Mesendoderm (in vitro differentiated cells): ENCODE measurements at regions not wholly inside any gene's neighbourhood (a gene's known extent, or its start where the extent isn't known, plus 50 kb on each side); places are given as distances from the start of the nearest gene placed in this dataset.
A peak's percentile ranks its signal among the peaks of the same experiment; 100 is the strongest.
"Not testable (repeated sequence)": the region's sequence is repeated elsewhere in the genome, so short reads cannot be mapped to it uniquely, and the experiment has no call there.

ENCODE experiments used
- DNase-seq: peaks from one replicate; pipeline ENCODE4 v3.0.0; 2013
- H2AK5ac ChIP-seq: 2 replicates; pipeline ENCODE4 v1.6.1; 2013; ENCODE audit warnings: low read length, inconsistent platforms
- H2BK120ac ChIP-seq: 2 replicates; pipeline ENCODE4 v1.6.1; 2013; ENCODE audit warnings: low read depth, mild to moderate bottlenecking, low read length, moderate library complexity, mixed read lengths
- H2BK15ac ChIP-seq: replicated peaks from 2 replicates; pipeline ENCODE4 v1.6.1; 2013; ENCODE audit warnings: low read depth, mild to moderate bottlenecking, moderate library complexity
- H2BK5ac ChIP-seq: 2 replicates; pipeline ENCODE4 v1.6.1; 2013; ENCODE audit warnings: low read length, inconsistent platforms
- H3K18ac ChIP-seq: 2 replicates; pipeline ENCODE4 v1.6.1; 2013; ENCODE audit warnings: mild to moderate bottlenecking, low read length, mixed read lengths
- H3K23ac ChIP-seq: one replicate; pipeline ENCODE4 v1.6.1; 2013; ENCODE audit warnings: low read length
- H3K27ac ChIP-seq: 2 replicates; pipeline ENCODE4 v1.5.1; 2013; ENCODE audit warnings: low read depth, mild to moderate bottlenecking, inconsistent platforms, low read length, moderate library complexity
- H3K27me3 ChIP-seq: 2 replicates; pipeline ENCODE4 v1.6.1; 2013; ENCODE audit warnings: low read length, control low read depth, mild to moderate bottlenecking, inconsistent platforms; ENCODE audit not compliant: insufficient read depth, poor library complexity
- H3K36me3 ChIP-seq: 2 replicates; pipeline ENCODE4 v1.6.1; 2013; ENCODE audit warnings: low read length, inconsistent platforms; ENCODE audit not compliant: control insufficient read depth, insufficient read depth
- H3K4ac ChIP-seq: one replicate; pipeline ENCODE4 v1.6.1; 2013; ENCODE audit warnings: low read depth, mild to moderate bottlenecking, low read length, moderate library complexity
- H3K4me1 ChIP-seq: 2 replicates; pipeline ENCODE4 v1.6.1; 2013; ENCODE audit warnings: low read depth, low read length, inconsistent platforms; ENCODE audit not compliant: control insufficient read depth
- H3K4me2 ChIP-seq: 2 replicates; pipeline ENCODE4 v1.6.1; 2013; ENCODE audit warnings: low read length
- H3K4me3 ChIP-seq: 2 replicates; pipeline ENCODE4 v1.5.1; 2013; ENCODE audit warnings: mild to moderate bottlenecking, low read length
- H3K56ac ChIP-seq: one replicate; pipeline ENCODE4 v1.6.1; 2013; ENCODE audit warnings: low read length
- H3K79me1 ChIP-seq: 2 replicates; pipeline ENCODE4 v1.6.1; 2013; ENCODE audit warnings: low read length, inconsistent platforms
- H3K79me2 ChIP-seq: 2 replicates; pipeline ENCODE4 v1.6.1; 2013; ENCODE audit warnings: mild to moderate bottlenecking, low read length; ENCODE audit not compliant: control insufficient read depth, insufficient read depth
- H3K9ac ChIP-seq: 2 replicates; pipeline ENCODE4 v1.6.1; 2013; ENCODE audit warnings: low read length, inconsistent platforms
- H4K5ac ChIP-seq: one replicate; pipeline ENCODE4 v1.6.1; 2013; ENCODE audit warnings: low read length
- H4K8ac ChIP-seq: one replicate; pipeline ENCODE4 v1.6.1; 2013; ENCODE audit warnings: low read depth, mild to moderate bottlenecking, control low read depth, low read length, moderate library complexity
- WGBS: extraction: QIAGEN DNeasy Blood & Tissue Kit; methylation state at CpG from one replicate; pipeline ENCODE4 v1.1.7; 2013; ENCODE audit warnings: low lambda C conversion rate, missing lambda C conversion rate; ENCODE audit not compliant: insufficient coverage; ENCODE audit errors: extremely low coverage; 5-methylcytosine and 5-hydroxymethylcytosine counted together

DNA sequence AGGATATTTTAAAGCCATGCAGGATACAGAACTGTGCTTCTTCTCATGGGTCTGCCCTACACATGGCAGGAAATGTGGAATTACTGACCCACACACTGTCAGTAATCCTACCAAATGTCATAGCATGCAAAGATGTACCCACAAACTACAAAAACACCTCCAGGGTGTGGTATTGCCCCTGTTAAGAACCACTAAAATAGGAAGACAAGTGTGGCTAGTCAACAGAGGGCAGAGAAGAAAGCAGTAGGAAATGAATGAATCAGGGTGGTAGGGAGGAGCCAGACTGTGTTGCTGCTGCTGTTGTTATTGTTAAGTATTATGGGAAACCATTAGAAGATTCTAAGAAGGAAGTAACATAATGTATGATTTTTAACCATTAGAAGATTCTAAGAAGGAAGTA is 556.7 kb upstream of the ACVR2A start:
- Histone ChIP-seq H4K5ac (no peak overlapping the region), H3K36me3 (no peaks in the 10 kb centered on the region), H3K18ac (no peak overlapping the region), H3K23ac (no peak overlapping the region), H3K27me3 (no peaks in the 10 kb centered on the region), H3K4me1 (no peaks in the 10 kb centered on the region), H3K79me1 (no peaks in the 10 kb centered on the region), H3K9ac (no peak overlapping the region), H2BK5ac (no peak overlapping the region), H3K4ac (no peak overlapping the region), H3K56ac (no peak overlapping the region), H3K4me3 (no peak overlapping the region), H2BK120ac (no peak overlapping the region), H3K79me2 (no peaks in the 10 kb centered on the region), H2AK5ac (no peak overlapping the region), H3K27ac (no peak overlapping the region), H4K8ac (no peak overlapping the region), H2BK15ac (no peak overlapping the region), H3K4me2 (no peak overlapping the region)
- DNase-seq, result no peak

DNA sequence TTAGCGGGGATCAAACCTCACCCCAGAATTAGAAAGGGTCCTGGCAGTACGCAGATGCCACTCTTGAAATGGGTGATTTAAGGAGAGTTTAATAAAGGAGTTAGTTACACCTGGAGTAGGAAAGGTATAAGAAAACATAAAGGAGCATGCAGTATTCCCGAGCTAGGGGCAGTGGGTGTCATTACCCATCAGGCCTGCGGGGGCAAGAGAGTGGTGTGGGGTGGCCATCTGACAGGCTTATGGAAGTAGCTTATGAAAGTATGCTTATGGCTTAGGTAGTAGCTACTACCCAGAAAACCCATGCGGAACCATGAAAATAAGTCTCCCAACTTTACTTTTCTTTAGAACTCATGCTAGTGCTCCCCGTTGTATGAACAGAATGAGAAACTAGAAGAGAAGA is 568.9 kb upstream of the ACVR2A start:
- H3K18ac ChIP-seq, result no peak overlapping the region
- no peaks in the 10 kb centered on the region for H3K4me1 ChIP-seq
- H3K79me2 ChIP-seq, result no peaks in the 10 kb centered on the region
- no peak overlapping the region for H3K4ac ChIP-seq
- no peak overlapping the region for H3K9ac ChIP-seq
- WGBS, result no CpG with 5 or more reads among the region's 6 CpGs
- no peak overlapping the region for H2BK15ac ChIP-seq
- H3K79me1 ChIP-seq, result no peaks in the 10 kb centered on the region
- no peak overlapping the region for H4K5ac ChIP-seq
- H3K27ac ChIP-seq, result no peak overlapping the region
- no peak overlapping the region for H2BK120ac ChIP-seq
- no peak overlapping the region for H4K8ac ChIP-seq
- no peaks in the 10 kb centered on the region for H3K36me3 ChIP-seq
- no peak overlapping the region for H3K56ac ChIP-seq
- DNase-seq, result peak; percentile 34
- H3K4me3 ChIP-seq, result no peak overlapping the region
- no peak overlapping the region for H2AK5ac ChIP-seq
- no peak overlapping the region for H3K4me2 ChIP-seq
- H2BK5ac ChIP-seq, result no peak overlapping the region
- no peak overlapping the region for H3K23ac ChIP-seq
- H3K27me3 ChIP-seq, result no peaks in the 10 kb centered on the region

DNA sequence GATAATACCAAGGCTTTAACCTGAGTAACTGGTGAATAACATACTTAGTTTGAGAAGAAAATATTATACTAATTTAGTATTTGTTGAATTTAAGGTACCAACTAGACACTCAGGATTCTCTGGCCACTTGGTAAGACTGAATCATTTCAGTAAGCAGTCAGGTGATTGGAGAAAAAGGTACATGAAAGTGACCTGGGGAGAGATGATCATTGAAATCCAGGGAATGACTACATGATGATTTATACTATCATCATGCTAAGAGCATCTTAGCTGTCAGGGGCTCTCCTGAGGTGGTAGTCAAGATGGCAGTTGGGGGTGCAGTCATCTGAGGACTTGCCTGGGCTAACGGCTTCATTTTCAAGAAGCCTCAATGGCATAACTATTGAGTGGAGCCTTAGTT is 571.2 kb upstream of the ACVR2A start:
- H3K18ac ChIP-seq, result peak overlapping the region; percentile 41
- no peak overlapping the region for H2AK5ac ChIP-seq
- no peak overlapping the region for H3K4ac ChIP-seq
- no CpG with 5 or more reads among the region's 1 CpG for WGBS
- H3K79me2 ChIP-seq, result no peaks in the 10 kb centered on the region
- H3K9ac ChIP-seq, result no peak overlapping the region
- H3K23ac ChIP-seq, result no peak overlapping the region
- H2BK5ac ChIP-seq, result no peak overlapping the region
- H3K4me1 ChIP-seq, result no peaks in the 10 kb centered on the region
- H3K27ac ChIP-seq, result no peak overlapping the region
- H4K8ac ChIP-seq, result no peak overlapping the region
- H3K27me3 ChIP-seq, result no peaks in the 10 kb centered on the region
- no peak overlapping the region for H3K4me3 ChIP-seq
- H4K5ac ChIP-seq, result no peak overlapping the region
- no peak overlapping the region for H2BK120ac ChIP-seq
- H3K56ac ChIP-seq, result no peak overlapping the region
- no peak overlapping the region for H3K4me2 ChIP-seq
- no peaks in the 10 kb centered on the region for H3K36me3 ChIP-seq
- no peak overlapping the region for H2BK15ac ChIP-seq
- H3K79me1 ChIP-seq, result no peaks in the 10 kb centered on the region
- no peak for DNase-seq

DNA sequence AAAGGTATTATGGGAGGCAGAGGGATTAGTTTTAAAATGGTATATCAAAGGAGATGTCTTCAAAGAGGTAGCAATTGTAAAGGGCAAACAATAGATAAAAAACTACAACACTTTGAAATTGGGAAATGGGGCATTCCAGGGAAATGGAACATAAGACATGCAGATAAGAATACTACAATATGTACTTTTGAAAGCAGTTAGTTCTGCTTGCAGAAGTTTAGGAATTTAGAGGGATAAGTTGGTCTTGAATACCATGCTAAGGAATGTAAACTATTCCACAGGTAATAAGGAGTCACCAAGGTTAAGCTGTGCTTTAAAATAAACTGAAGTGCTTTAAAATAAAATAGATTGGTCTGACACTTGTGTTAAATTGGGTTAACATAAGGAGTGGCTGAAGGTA is 571.7 kb upstream of the ACVR2A start:
- H2BK5ac ChIP-seq, result no peak overlapping the region
- H3K4me1 ChIP-seq, result no peaks in the 10 kb centered on the region
- H2AK5ac ChIP-seq, result no peak overlapping the region
- H3K23ac ChIP-seq, result no peak overlapping the region
- peak; percentile 30 for DNase-seq
- no peaks in the 10 kb centered on the region for H3K79me1 ChIP-seq
- no peaks in the 10 kb centered on the region for H3K79me2 ChIP-seq
- no peak overlapping the region for H2BK15ac ChIP-seq
- no peak overlapping the region for H3K56ac ChIP-seq
- H4K5ac ChIP-seq, result no peak overlapping the region
- no peak overlapping the region for H3K4me3 ChIP-seq
- H3K18ac ChIP-seq, result no peak overlapping the region
- H3K27me3 ChIP-seq, result no peaks in the 10 kb centered on the region
- no peak overlapping the region for H3K4me2 ChIP-seq
- H2BK120ac ChIP-seq, result no peak overlapping the region
- H3K27ac ChIP-seq, result no peak overlapping the region
- no peaks in the 10 kb centered on the region for H3K36me3 ChIP-seq
- no peak overlapping the region for H4K8ac ChIP-seq
- H3K9ac ChIP-seq, result no peak overlapping the region
- H3K4ac ChIP-seq, result no peak overlapping the region

DNA sequence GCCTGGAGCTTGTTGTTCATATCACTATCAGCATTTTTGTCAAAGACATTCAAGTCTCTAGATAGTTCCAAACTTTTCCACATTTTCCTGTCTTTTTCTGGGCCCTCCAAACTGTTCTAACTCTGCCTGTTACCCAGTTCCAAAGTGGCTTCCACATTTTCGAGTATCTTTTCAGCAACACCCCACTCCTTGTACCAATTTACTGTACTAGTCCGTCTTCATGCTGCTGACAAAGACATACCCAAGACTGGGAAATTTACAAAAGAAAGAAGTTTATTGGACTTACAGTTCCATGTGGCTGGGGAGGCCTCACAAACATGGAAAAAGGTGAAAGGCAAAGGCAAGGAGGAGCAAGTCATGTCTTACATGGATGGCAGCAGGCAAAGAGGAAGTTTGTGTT is 575.2 kb upstream of the ACVR2A start:
- not testable (repeated sequence) for H3K56ac ChIP-seq, H4K8ac ChIP-seq, H2AK5ac ChIP-seq, H3K79me2 ChIP-seq, H3K23ac ChIP-seq, H2BK5ac ChIP-seq, H3K79me1 ChIP-seq, H3K4me2 ChIP-seq, H3K4me1 ChIP-seq, H3K4ac ChIP-seq, H3K18ac ChIP-seq, DNase-seq, H4K5ac ChIP-seq, H3K27me3 ChIP-seq, H2BK120ac ChIP-seq, H2BK15ac ChIP-seq, H3K9ac ChIP-seq, H3K27ac ChIP-seq, H3K36me3 ChIP-seq, H3K4me3 ChIP-seq
- WGBS, result no CpG with 5 or more reads among the region's 2 CpGs

DNA sequence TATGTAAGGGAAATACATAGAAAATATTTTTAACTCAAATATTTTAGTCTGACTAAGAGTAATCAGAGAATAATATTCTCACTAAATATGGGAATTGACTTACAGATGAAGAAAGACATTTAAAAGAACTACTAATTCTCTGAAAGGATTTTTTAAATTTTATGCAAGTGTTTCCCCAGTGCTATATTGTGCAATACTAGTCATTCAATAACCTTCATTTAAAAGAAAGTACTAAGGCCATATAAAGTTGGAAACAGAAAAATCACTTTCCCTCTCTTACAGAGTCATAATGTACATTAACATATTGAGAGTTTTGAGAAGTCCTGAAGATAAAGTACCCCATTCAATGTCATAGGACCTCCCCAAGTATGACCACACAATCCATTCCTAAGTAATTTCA is 584.6 kb upstream of the ACVR2A start:
- Histone ChIP-seq H2BK15ac (no peak overlapping the region), H3K79me1 (no peaks in the 10 kb centered on the region), H3K36me3 (no peaks in the 10 kb centered on the region), H3K4ac (no peak overlapping the region), H3K27ac (no peak overlapping the region), H3K23ac (no peak overlapping the region), H4K8ac (no peak overlapping the region), H3K18ac (no peak overlapping the region), H4K5ac (no peak overlapping the region), H3K4me1 (no peaks in the 10 kb centered on the region), H3K9ac (no peak overlapping the region), H3K27me3 (no peaks in the 10 kb centered on the region), H2BK5ac (no peak overlapping the region), H3K4me2 (no peak overlapping the region), H3K79me2 (no peaks in the 10 kb centered on the region), H3K4me3 (no peak overlapping the region), H2BK120ac (no peak overlapping the region), H2AK5ac (no peak overlapping the region), H3K56ac (no peak overlapping the region)
- DNase-seq, result no peak
